ENCODE measurements at regions not wholly inside any gene's neighbourhood (a gene's known extent, or its start where the extent isn't known, plus 50 kb on each side); places are given as distances from the start of the nearest gene placed in this dataset.

DNA sequence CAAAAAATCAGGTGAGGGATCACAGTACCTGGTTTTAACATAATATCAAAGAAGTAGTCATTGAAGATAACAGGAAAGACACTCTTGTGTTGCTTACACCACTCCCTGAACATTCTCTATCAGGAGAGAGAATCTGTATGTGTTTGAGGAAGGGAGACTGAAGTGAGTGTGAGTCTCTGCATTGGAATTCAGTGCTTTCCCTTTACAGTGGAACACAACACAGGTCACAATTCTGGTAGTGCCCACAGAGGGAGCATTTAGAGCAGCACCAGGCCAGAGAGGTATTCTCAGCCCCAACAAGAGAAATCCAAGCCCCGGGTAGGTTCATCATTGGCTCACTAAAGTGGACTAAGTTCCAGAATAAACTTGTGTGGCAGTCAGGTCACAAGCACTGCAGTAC, 64.7 kb upstream of the UBQLN2 start:
- no peak for TF ChIP-seq HOXA7 (CRISPR knock-in tag; IDR thresholded peaks at IDR 0.05)
- no peak for TF ChIP-seq CTCF (IDR thresholded peaks at IDR 0.05)
- TF ChIP-seq NFE2L2 (conservative IDR thresholded peaks at IDR 0.05; ENCODE audit: low read length): no peak
- no peak for TF ChIP-seq RAD21 (conservative IDR thresholded peaks at IDR 0.05 in 1 of 2, IDR thresholded peaks at IDR 0.05 in 1 of 2)

Measured in A549 (cell line).